ENCODE measurements at regions not wholly inside any gene's neighbourhood (a gene's known extent, or its start where the extent isn't known, plus 50 kb on each side); places are given as distances from the start of the nearest gene placed in this dataset.

DNA sequence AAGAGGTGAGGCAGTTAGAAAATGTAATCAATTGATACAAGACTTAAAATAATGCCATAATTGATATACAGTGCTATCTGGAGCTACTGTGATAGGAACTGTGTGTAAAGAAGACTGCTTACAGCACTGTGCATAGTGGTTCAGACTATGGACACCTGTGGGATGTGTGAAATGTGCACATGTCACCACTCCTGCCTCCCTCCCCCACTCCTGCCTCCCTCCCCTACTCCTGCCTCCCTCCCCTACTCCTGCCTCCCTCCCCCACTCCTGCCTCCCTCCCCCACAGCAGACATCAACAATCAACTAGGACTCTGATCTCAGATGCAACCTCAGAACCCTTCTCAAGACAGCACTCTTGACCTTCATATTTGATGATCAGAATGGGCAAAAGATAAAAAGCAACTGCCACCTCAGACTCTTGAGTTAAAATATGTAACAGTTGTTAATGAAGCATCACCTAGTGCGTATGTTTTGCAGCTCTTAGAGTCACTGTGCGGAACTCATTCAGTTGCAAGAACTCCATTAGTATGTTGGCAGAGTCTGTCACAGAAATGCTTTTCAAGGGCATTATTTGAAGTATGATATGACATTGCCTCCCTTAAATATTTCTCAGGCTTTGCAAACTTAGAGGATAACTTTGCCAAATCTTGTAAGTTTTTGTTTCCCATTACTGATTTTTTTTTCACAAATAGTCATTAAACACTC, 255.2 kb upstream of the DDHD1 start:
- H3K4me1 ChIP-seq (ENCODE audit: control insufficient read depth, extremely low read depth, insufficient read depth, low read length), result peaks cover 6% of the 10 kb centered on the region
- FAIRE-seq (no peak), DNase-seq (ENCODE audit: low read depth, low spot score) (no peak)
- dilution Hi-C loops (cut with MboI; ENCODE audit: extremely low pct_ligation_motif_present, low sequenced_read_pairs), result no loop called here
- no peaks in the 10 kb centered on the region for H3K9me3 ChIP-seq (ENCODE audit: control insufficient read depth, low read depth, low read length)
- H3K27ac ChIP-seq (ENCODE audit: control insufficient read depth, insufficient read depth, low read length), result no peak overlapping the region
- H3K79me2 ChIP-seq (ENCODE audit: control insufficient read depth, insufficient read depth, low read length), result no peaks in the 10 kb centered on the region
- no peaks in the 10 kb centered on the region for H4K20me1 ChIP-seq (ENCODE audit: control insufficient read depth, extremely low read depth, insufficient read depth, low read length)
- no peak for TF ChIP-seq EZH2 (IDR thresholded peaks at IDR 0.05; ENCODE audit: low read length)
- TF ChIP-seq, protein P1, sequence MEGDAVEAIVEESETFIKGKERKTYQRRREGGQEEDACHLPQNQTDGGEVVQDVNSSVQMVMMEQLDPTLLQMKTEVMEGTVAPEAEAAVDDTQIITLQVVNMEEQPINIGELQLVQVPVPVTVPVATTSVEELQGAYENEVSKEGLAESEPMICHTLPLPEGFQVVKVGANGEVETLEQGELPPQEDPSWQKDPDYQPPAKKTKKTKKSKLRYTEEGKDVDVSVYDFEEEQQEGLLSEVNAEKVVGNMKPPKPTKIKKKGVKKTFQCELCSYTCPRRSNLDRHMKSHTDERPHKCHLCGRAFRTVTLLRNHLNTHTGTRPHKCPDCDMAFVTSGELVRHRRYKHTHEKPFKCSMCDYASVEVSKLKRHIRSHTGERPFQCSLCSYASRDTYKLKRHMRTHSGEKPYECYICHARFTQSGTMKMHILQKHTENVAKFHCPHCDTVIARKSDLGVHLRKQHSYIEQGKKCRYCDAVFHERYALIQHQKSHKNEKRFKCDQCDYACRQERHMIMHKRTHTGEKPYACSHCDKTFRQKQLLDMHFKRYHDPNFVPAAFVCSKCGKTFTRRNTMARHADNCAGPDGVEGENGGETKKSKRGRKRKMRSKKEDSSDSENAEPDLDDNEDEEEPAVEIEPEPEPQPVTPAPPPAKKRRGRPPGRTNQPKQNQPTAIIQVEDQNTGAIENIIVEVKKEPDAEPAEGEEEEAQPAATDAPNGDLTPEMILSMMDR (optimal IDR thresholded peaks at IDR 0.05 in 1 of 3, IDR thresholded peaks at IDR 0.05 in 1 of 3, conservative IDR thresholded peaks at IDR 0.05 in 1 of 3; ENCODE audit: extremely low read depth in 1 of 3, insufficient read depth in 2 of 3, low read length in 3 of 3), result no peak
- H3K9ac ChIP-seq (ENCODE audit: control insufficient read depth, extremely low read depth, insufficient read depth, low read length), result no peak overlapping the region
- no peak overlapping the region for H2AFZ ChIP-seq (ENCODE audit: control insufficient read depth, low read length)
- H3K36me3 ChIP-seq (ENCODE audit: control insufficient read depth in 2 of 2, extremely low read depth in 1 of 2, insufficient read depth in 2 of 2, low read length in 2 of 2), result no peaks in the 10 kb centered on the region
- no peaks in the 10 kb centered on the region for H3K27me3 ChIP-seq (ENCODE audit: control insufficient read depth, extremely low read depth, insufficient read depth, low read length)
- no peak overlapping the region for H3K4me2 ChIP-seq (ENCODE audit: control insufficient read depth, extremely low read depth, insufficient read depth, low read depth, low read length)
- no peak overlapping the region for H3K4me3 ChIP-seq (ENCODE audit: control insufficient read depth in 2 of 3, extremely low read depth in 1 of 3, insufficient read depth in 2 of 3, low read depth in 1 of 3, low read length in 3 of 3)
- no peaks in the 10 kb centered on the region for H3K9me1 ChIP-seq (ENCODE audit: control insufficient read depth, extremely low read depth, insufficient read depth, low read length)

GRCh38 chr14:53406519-53406918, 253.4 kb upstream of the DDHD1 start:
- no peak overlapping the region for H3K9ac ChIP-seq (ENCODE audit: control insufficient read depth, extremely low read depth, insufficient read depth, low read length)
- DNase-seq (ENCODE audit: low read depth, low spot score), result no peak
- H3K9me1 ChIP-seq (ENCODE audit: control insufficient read depth, extremely low read depth, insufficient read depth, low read length), result no peaks in the 10 kb centered on the region
- no peak overlapping the region for H3K4me2 ChIP-seq (ENCODE audit: control insufficient read depth, extremely low read depth, insufficient read depth, low read depth, low read length)
- H3K36me3 ChIP-seq (ENCODE audit: control insufficient read depth in 2 of 2, extremely low read depth in 1 of 2, insufficient read depth in 2 of 2, low read length in 2 of 2), result no peaks in the 10 kb centered on the region
- H4K20me1 ChIP-seq (ENCODE audit: control insufficient read depth, extremely low read depth, insufficient read depth, low read length), result no peaks in the 10 kb centered on the region
- H3K79me2 ChIP-seq (ENCODE audit: control insufficient read depth, insufficient read depth, low read length), result no peaks in the 10 kb centered on the region
- no peaks in the 10 kb centered on the region for H3K27me3 ChIP-seq (ENCODE audit: control insufficient read depth, extremely low read depth, insufficient read depth, low read length)
- TF ChIP-seq EZH2 (IDR thresholded peaks at IDR 0.05; ENCODE audit: low read length), result no peak
- TF ChIP-seq, protein P1 (optimal IDR thresholded peaks at IDR 0.05 in 1 of 3, IDR thresholded peaks at IDR 0.05 in 1 of 3, conservative IDR thresholded peaks at IDR 0.05 in 1 of 3; ENCODE audit: extremely low read depth in 1 of 3, insufficient read depth in 2 of 3, low read length in 3 of 3), result no peak
- H3K27ac ChIP-seq (ENCODE audit: control insufficient read depth, insufficient read depth, low read length), result no peak overlapping the region
- dilution Hi-C loops (cut with MboI; ENCODE audit: extremely low pct_ligation_motif_present, low sequenced_read_pairs), result no loop called here
- no peak for FAIRE-seq
- no peaks in the 10 kb centered on the region for H3K9me3 ChIP-seq (ENCODE audit: control insufficient read depth, low read depth, low read length)
- H3K4me1 ChIP-seq (ENCODE audit: control insufficient read depth, extremely low read depth, insufficient read depth, low read length), result no peaks in the 10 kb centered on the region
- H3K4me3 ChIP-seq (ENCODE audit: control insufficient read depth in 2 of 3, extremely low read depth in 1 of 3, insufficient read depth in 2 of 3, low read depth in 1 of 3, low read length in 3 of 3), result no peak overlapping the region
- H2AFZ ChIP-seq (ENCODE audit: control insufficient read depth, low read length), result no peak overlapping the region

Measured in keratinocyte (primary cell).